ENCODE measurements at regions not wholly inside any gene's neighbourhood (a gene's known extent, or its start where the extent isn't known, plus 50 kb on each side); places are given as distances from the start of the nearest gene placed in this dataset.

GRCh38 chr9:64622058-64622457, 663.0 kb downstream of the FOXD4L5 start:
- peak; percentile 1 for DNase-seq
